Heart right ventricle (tissue), 16 donors: ENCODE measurements at regions not wholly inside any gene's neighbourhood (a gene's known extent, or its start where the extent isn't known, plus 50 kb on each side); places are given as distances from the start of the nearest gene placed in this dataset.
"Not testable (repeated sequence)": the region's sequence is repeated elsewhere in the genome, so short reads cannot be mapped to it uniquely, and the experiment has no call there.

Experiments used
- ATAC-seq, 8 donors: fragments of 200-7000 bp; cut with Tn5 transposase; one replicate each; pipeline ENCODE4 v1.9.1; 2020; ENCODE audit warnings: mild to moderate bottlenecking in 8 of 8, moderate library complexity in 8 of 8, moderate number of reproducible peaks in 1 of 8
- DNase-seq, 2 donors: peaks; one replicate each; pipeline ENCODE4 v3.0.0-alpha.2; 2020
- H3K27ac ChIP-seq, 10 donors: fragments of 200-600 bp; sonication (generic) in 2 of 10; one replicate each; pipeline versions ENCODE4 v1.5.0 to v1.8.0; 2020 to 2022; ENCODE audit warnings: mild to moderate bottlenecking in 3 of 10
- H3K27me3 ChIP-seq, 7 donors: fragments of 200-600 bp; one replicate each; pipeline ENCODE4 v1.8.0; 2021 to 2022; ENCODE audit warnings: mild to moderate bottlenecking in 2 of 7
- H3K36me3 ChIP-seq, 9 donors: fragments of 200-600 bp; sonication (generic) in 1 of 9; one replicate each; pipeline versions ENCODE4 v1.5.0 to v1.8.0; 2020 to 2022; ENCODE audit warnings: mild to moderate bottlenecking in 2 of 9
- H3K4me1 ChIP-seq, 9 donors: fragments of 200-600 bp; sonication (generic) in 1 of 9; one replicate each; pipeline versions ENCODE4 v1.5.0 to v1.8.0; 2020 to 2022; ENCODE audit warnings: mild to moderate bottlenecking in 4 of 9
- H3K4me3 ChIP-seq, 10 donors: fragments of 200-600 bp; sonication (generic) in 2 of 10; one replicate each; pipeline versions ENCODE4 v1.5.0 to v1.8.0; 2020 to 2022; ENCODE audit warnings: mild to moderate bottlenecking in 7 of 10, moderate library complexity in 2 of 10
- H3K9me3 ChIP-seq, 11 donors: fragments of 200-600 bp in 10 of 11; sonication (generic) in 2 of 11; one replicate each; pipeline versions ENCODE4 v1.5.0 to v1.8.0; 2013 to 2022; ENCODE audit warnings: mild to moderate bottlenecking in 2 of 11, control low read depth in 1 of 11, moderate library complexity in 1 of 11
- WGBS, 2 donors: extraction: QIAGEN DNeasy Blood & Tissue Kit; methylation state at CpG; one replicate each; pipeline ENCODE4 v1.1.7; 2013; ENCODE audit warnings: inconsistent platforms in 1 of 2; 5-methylcytosine and 5-hydroxymethylcytosine counted together
- intact Hi-C, 10 donors: fragments of 100-400 bp; cut with DNase I; formaldehyde crosslinking; loops; one replicate each; pipeline versions ENCODE4 v1.11.1 to v1.14.2; 2022
- TF ChIP-seq, protein P1 (sequence below), 9 donors: fragments of 200-600 bp; sonication (generic) in 2 of 9; IDR thresholded peaks; one replicate each; pipeline versions ENCODE4 v1.5.0 to v1.8.0; 2021 to 2022; ENCODE audit warnings: antibody characterized with exemption in 9 of 9, mild to moderate bottlenecking in 5 of 9, moderate library complexity in 1 of 9
- donor health status: Arrhythmogenic right ventricular cardiomyopathy.
- donor health status: ischemic (EF 13 %, LVEDD 7.1; RV severe dilation, severe dysfunction).
- donor health status: healthy with polysubstance abuse.
- donor health status: DM: no; HTN: yes; CAD: no.
- donor health status: DM: no; HTN: no; CAD: no.
- donor health status: ischemic (EF 25% LVEDD 6.9; RV normal size, moderate dysfunction).
- donor health status: ischemic (EF 25% LVEDD 5.7; RV mildly dilated, moderate dysfunction).
- donor health status: healthy.
- donor health status: DM: yes; HTN: yes; CAD: no.
- donor health status: Ischemic cardiomyopathy.
- donor health status: ischemic (EF 35%, LVEDD 5.7; RV mildly dilated, moderate dysfunction).
- donor health status: nonischemic (EF 11% LVEDD 7.7; RV severe dilation, severe dysfunction).
- donor health status: DM: yes; HTN: yes; CAD: no.
- donor health status: PGD.
- donor health status: ischemic (EF 29% LVEDD 5.4; RV normal size, mild dysfunction).
- donor health status: nonischemic (EF 23%, LVEDD 6.1; RV moderate dilation, normal function).

DNA sequence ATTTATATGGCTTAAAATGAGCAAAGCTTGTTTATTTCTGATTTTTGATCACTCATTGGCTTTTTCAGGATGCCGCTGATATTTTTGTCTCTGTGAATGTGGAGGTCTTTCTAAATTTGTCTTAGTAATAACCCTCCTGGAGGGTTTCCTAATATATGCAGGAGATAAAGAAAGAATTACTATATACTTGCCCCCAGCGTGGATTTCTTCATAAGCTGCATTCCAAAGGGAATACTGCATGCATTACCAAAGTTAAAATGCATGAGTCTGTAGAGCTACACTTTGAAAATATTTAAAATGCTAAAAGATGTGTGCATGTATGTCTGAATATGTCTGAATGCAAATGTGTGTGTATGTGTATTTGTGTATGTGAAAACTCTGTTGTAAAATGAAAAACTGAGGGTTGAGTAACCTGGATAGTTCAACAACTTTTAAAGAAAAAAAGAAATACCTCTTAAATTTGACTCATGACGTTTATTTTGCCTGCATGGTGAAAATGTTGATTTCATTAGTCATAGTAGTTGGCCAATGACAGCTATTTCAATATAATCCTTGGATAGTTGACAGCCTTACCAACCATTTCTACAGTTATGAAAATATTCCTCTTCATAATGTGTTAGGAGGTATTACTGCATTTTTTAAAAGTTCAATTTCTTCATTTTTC is 113.2 kb upstream of the ZNF827 start:
- TF ChIP-seq, protein P1, sequence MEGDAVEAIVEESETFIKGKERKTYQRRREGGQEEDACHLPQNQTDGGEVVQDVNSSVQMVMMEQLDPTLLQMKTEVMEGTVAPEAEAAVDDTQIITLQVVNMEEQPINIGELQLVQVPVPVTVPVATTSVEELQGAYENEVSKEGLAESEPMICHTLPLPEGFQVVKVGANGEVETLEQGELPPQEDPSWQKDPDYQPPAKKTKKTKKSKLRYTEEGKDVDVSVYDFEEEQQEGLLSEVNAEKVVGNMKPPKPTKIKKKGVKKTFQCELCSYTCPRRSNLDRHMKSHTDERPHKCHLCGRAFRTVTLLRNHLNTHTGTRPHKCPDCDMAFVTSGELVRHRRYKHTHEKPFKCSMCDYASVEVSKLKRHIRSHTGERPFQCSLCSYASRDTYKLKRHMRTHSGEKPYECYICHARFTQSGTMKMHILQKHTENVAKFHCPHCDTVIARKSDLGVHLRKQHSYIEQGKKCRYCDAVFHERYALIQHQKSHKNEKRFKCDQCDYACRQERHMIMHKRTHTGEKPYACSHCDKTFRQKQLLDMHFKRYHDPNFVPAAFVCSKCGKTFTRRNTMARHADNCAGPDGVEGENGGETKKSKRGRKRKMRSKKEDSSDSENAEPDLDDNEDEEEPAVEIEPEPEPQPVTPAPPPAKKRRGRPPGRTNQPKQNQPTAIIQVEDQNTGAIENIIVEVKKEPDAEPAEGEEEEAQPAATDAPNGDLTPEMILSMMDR (IDR thresholded peaks at IDR 0.05) = no peak
- WGBS, 2 donors = 51% methylated on average over 3 of the region's 3 CpGs
- intact Hi-C loops = no loop called here
- Histone ChIP-seq H3K4me1 (no peaks in the 10 kb centered on the region), H3K4me3 (no peak overlapping the region), H3K9me3 (peaks cover 0 to 11% (median 0%) of the 10 kb centered on the region in 11 donors), H3K27me3 (peaks cover 0 to 9% (median 0%) of the 10 kb centered on the region in 7 donors), H3K36me3 (no peaks in the 10 kb centered on the region), H3K27ac (no peak overlapping the region)
- no peak for DNase-seq
- no peak for ATAC-seq

DNA sequence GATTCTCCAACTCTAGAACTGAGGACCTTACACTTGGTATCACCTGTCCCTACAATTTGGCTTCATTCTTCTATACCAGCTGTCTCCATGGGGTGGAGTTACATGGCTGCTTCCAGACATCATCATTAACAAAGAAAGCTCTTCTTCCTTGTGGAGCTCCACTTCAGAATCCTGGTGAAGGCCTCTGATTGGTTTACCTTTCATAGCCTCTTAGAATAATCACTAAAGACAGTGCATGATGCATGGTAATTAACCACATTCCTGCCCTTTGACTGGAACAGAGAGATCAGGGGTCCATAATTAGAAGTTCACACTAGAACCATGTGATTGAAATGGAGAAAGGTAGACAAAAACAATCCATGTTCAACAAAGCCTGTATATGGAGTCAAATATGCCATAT is 112.6 kb upstream of the ZNF827 start:
- H3K4me1 ChIP-seq = no peaks in the 10 kb centered on the region
- no peak for ATAC-seq
- no peak overlapping the region for H3K27ac ChIP-seq
- H3K36me3 ChIP-seq = no peaks in the 10 kb centered on the region
- no peak overlapping the region for H3K4me3 ChIP-seq
- DNase-seq = no peak
- TF ChIP-seq, protein P1 (IDR thresholded peaks at IDR 0.05) = no peak
- peaks cover 0 to 13% (median 0%) of the 10 kb centered on the region in 11 donors for H3K9me3 ChIP-seq
- peaks cover 0 to 8% (median 0%) of the 10 kb centered on the region in 7 donors for H3K27me3 ChIP-seq
- intact Hi-C loops = no loop called here

DNA sequence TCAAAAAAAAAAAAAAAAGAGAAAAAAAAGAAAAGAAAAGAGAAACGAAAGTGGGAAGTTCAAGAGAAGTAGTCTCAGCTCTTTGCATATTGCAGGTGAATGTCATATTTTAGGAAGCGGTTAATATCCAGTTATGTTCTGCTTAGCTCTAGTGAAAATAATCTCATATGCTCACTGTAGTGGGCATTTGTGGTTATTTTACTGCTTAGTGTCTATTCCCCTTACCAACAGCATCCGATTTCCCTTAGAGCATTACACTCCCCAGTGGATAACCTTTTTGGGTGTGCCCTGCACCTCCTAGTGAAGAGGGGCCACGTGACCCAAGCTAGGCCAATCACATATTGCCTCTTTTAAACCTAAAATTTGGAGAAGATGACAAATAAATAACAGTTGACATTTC is 111.2 kb upstream of the ZNF827 start:
- TF ChIP-seq, protein P1 (IDR thresholded peaks at IDR 0.05) = no peak
- WGBS, 2 donors = 85 to 89% methylated on average over 4 of the region's 4 CpGs
- Histone ChIP-seq H3K27ac (no peak overlapping the region), H3K9me3 (peaks cover 0 to 15% (median 0%) of the 10 kb centered on the region in 11 donors), H3K36me3 (no peaks in the 10 kb centered on the region), H3K27me3 (no peaks in the 10 kb centered on the region), H3K4me1 (no peaks in the 10 kb centered on the region), H3K4me3 (no peak overlapping the region)
- DNase-seq (no peak), ATAC-seq (no peak)
- intact Hi-C loops = no loop called here

DNA sequence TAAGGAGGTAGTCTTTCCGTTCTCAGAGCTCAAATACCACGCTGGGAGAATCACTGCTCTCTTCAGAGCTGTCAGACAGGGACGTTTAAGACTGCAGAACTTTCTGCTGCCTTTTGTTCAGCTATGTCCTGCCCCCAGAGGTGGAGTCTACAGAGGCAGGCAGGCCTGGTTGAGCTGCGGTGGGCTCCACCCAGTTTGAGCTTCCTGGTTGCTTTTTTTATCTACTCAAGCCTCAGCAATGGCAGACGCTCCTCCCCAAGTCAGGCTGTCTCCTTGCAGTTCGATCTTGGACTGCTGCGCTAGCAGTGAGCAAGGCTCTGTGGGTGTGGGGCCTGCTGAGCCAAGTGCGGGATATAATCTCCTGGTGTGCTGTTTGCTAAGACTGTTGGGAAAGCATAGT is 109.1 kb upstream of the ZNF827 start:
- 73 to 78% methylated on average over 8 of the region's 8 CpGs for WGBS, 2 donors
- intact Hi-C loops, H3K27me3 ChIP-seq, H3K27ac ChIP-seq, H3K36me3 ChIP-seq, H3K4me1 ChIP-seq, DNase-seq, H3K4me3 ChIP-seq, ATAC-seq: not testable (repeated sequence)
- peaks cover 0 to 22% (median 0%) of the 10 kb centered on the region in 11 donors for H3K9me3 ChIP-seq
